H1 (cell line): ENCODE measurements at regions not wholly inside any gene's neighbourhood (a gene's known extent, or its start where the extent isn't known, plus 50 kb on each side); places are given as distances from the start of the nearest gene placed in this dataset.

Experiments
- CTCF ChIA-PET: fragments of 300-600 bp; sonication (Branson Sonifier 250); formaldehyde crosslinking; loops from one replicate; lab custom pipeline; 2021; ENCODE audit not compliant: partially characterized antibody; lab: Charles Lee
- POLR2A ChIA-PET: fragments of 300-600 bp; sonication (Branson Sonifier 250); formaldehyde crosslinking; loops from one replicate; lab custom pipeline; 2021; ENCODE audit warnings: inconsistent platforms; ENCODE audit not compliant: partially characterized antibody; lab: Charles Lee
- DNase-seq, 2 experiments: peaks; one replicate each; pipeline versions ENCODE4 v3.0.0 to v3.0.0-alpha.2; 2010 to 2022; ENCODE audit warnings: low spot score in 2 of 2, low read depth in 1 of 2, mixed read lengths in 1 of 2
- FAIRE-seq: peaks from 2 replicates; lab custom pipeline; 2011; peaks lifted over from hg19 to GRCh38; lab: Jason Lieb, UNC
- H2AFZ ChIP-seq: 2 replicates; pipeline ENCODE4 v1.8.1; 2012; ENCODE audit warnings: low read length, inconsistent platforms
- H2AK5ac ChIP-seq: 2 replicates; pipeline ENCODE4 v1.6.1; 2013; ENCODE audit warnings: low read depth, low read length
- H2BK120ac ChIP-seq: replicated peaks from 2 replicates; pipeline ENCODE3; 2013; ENCODE audit warnings: low read depth, low read length, inconsistent platforms
- H2BK12ac ChIP-seq: 2 replicates; pipeline ENCODE4 v1.6.1; 2013; ENCODE audit warnings: low read depth, low read length
- H2BK15ac ChIP-seq: 2 replicates; pipeline ENCODE4 v1.6.1; 2013; ENCODE audit warnings: low read length
- H2BK20ac ChIP-seq: 2 replicates; pipeline ENCODE4 v1.6.1; 2013; ENCODE audit warnings: low read length
- H2BK5ac ChIP-seq: 2 replicates; pipeline ENCODE4 v1.6.1; 2013; ENCODE audit warnings: low read depth, low read length
- H3K14ac ChIP-seq: 2 replicates; pipeline ENCODE4 v1.6.1; 2013; ENCODE audit warnings: inconsistent platforms; ENCODE audit not compliant: insufficient read length
- H3K18ac ChIP-seq: 2 replicates; pipeline ENCODE4 v1.6.1; 2013; ENCODE audit warnings: low read length; ENCODE audit errors: extremely low read depth
- H3K23ac ChIP-seq: 2 replicates; pipeline ENCODE4 v1.6.1; 2013; ENCODE audit warnings: inconsistent platforms; ENCODE audit not compliant: insufficient read length
- H3K23me2 ChIP-seq: 2 replicates; pipeline ENCODE4 v1.6.1; 2013; ENCODE audit warnings: low read depth, low read length
- H3K27ac ChIP-seq: 2 replicates; pipeline ENCODE4 v1.6.1; 2011; ENCODE audit warnings: low read depth, low read length, inconsistent platforms
- H3K27me3 ChIP-seq, 4 experiments: replicated peaks in 1 of 4; 1 replicate in 1 of 4; 2 replicates in 3 of 4; pipeline versions ENCODE4 v1.6.1 to v1.8.1; 2011 to 2013; ENCODE audit warnings: low read length in 3 of 4, mild to moderate bottlenecking in 3 of 4, inconsistent platforms in 2 of 4, mixed read lengths in 2 of 4, moderate library complexity in 1 of 4; ENCODE audit not compliant: control insufficient read depth in 3 of 4, insufficient read depth in 3 of 4; ENCODE audit errors: extremely low read depth in 1 of 4
- H3K36me3 ChIP-seq, 4 experiments: 2 replicates each; pipeline versions ENCODE4 v1.6.1 to v1.8.1; 2011 to 2013; ENCODE audit warnings: mild to moderate bottlenecking in 4 of 4, low read length in 3 of 4, moderate library complexity in 2 of 4, control low read depth in 1 of 4, inconsistent platforms in 1 of 4; ENCODE audit not compliant: insufficient read depth in 4 of 4, control insufficient read depth in 2 of 4
- H3K4ac ChIP-seq: replicated peaks from 2 replicates; pipeline ENCODE3; 2013; ENCODE audit warnings: low read length, low read depth, mixed read lengths, inconsistent platforms; ENCODE audit not compliant: insufficient read length
- H3K4me1 ChIP-seq, 4 experiments: replicated peaks in 1 of 4; 1 replicate in 1 of 4; 2 replicates in 3 of 4; pipeline versions ENCODE4 v1.6.1 to v1.8.1; 2011 to 2013; ENCODE audit warnings: low read length in 3 of 4, inconsistent platforms in 2 of 4, mixed read lengths in 1 of 4; ENCODE audit not compliant: insufficient read depth in 4 of 4, control insufficient read depth in 3 of 4
- H3K4me2 ChIP-seq, 2 experiments: 2 replicates each; pipeline versions ENCODE4 v1.6.1 to v1.8.1; 2011 to 2013; ENCODE audit warnings: low read depth in 2 of 2, low read length in 2 of 2, control low read depth in 1 of 2, inconsistent platforms in 1 of 2, mild to moderate bottlenecking in 1 of 2; ENCODE audit not compliant: insufficient read depth in 1 of 2
- H3K4me3 ChIP-seq, 4 experiments: fragments of 200-600, 300-600 bp in 1 of 4; sonication (generic), shearing (Covaris generic), sonication (Bioruptor Twin) in 1 of 4; 2 replicates each; pipeline versions ENCODE4 v1.5.1 to v1.8.1; 2011 to 2016; ENCODE audit warnings: low read length in 4 of 4, low read depth in 3 of 4, control low read depth in 2 of 4, inconsistent platforms in 2 of 4, mild to moderate bottlenecking in 2 of 4, mixed read lengths in 1 of 4, moderate library complexity in 1 of 4; ENCODE audit not compliant: insufficient read depth in 2 of 4; ENCODE audit errors: extremely low read depth in 1 of 4
- H3K56ac ChIP-seq: replicated peaks from 2 replicates; pipeline ENCODE3; 2013; ENCODE audit warnings: low read depth, mild to moderate bottlenecking, mixed read lengths, low read length, inconsistent platforms; ENCODE audit not compliant: insufficient read length
- H3K79me1 ChIP-seq: 2 replicates; pipeline ENCODE4 v1.6.1; 2013; ENCODE audit warnings: low read depth, low read length, control low read depth
- H3K79me2 ChIP-seq, 2 experiments: 2 replicates each; pipeline versions ENCODE4 v1.6.1 to v1.8.1; 2012 to 2013; ENCODE audit warnings: low read length in 2 of 2, mild to moderate bottlenecking in 2 of 2, inconsistent platforms in 1 of 2; ENCODE audit not compliant: insufficient read depth in 2 of 2, control insufficient read depth in 1 of 2
- H3K9ac ChIP-seq, 4 experiments: replicated peaks in 1 of 4; 1 replicate in 1 of 4; 2 replicates in 3 of 4; pipeline versions ENCODE4 v1.6.1 to v1.8.1; 2011 to 2013; ENCODE audit warnings: low read depth in 3 of 4, low read length in 3 of 4, control low read depth in 2 of 4, mild to moderate bottlenecking in 2 of 4, moderate library complexity in 2 of 4, inconsistent platforms in 1 of 4; ENCODE audit errors: extremely low read depth in 1 of 4
- H3K9me3 ChIP-seq, 2 experiments: 2 replicates each; pipeline versions ENCODE4 v1.6.1 to v1.8.1; 2012 to 2013; ENCODE audit warnings: mild to moderate bottlenecking in 2 of 2, moderate library complexity in 2 of 2, control low read depth in 1 of 2, inconsistent platforms in 1 of 2, low read depth in 1 of 2, low read length in 1 of 2, mixed read lengths in 1 of 2; ENCODE audit not compliant: insufficient read depth in 2 of 2
- H4K20me1 ChIP-seq, 2 experiments: replicated peaks in 1 of 2; 2 replicates each; pipeline versions ENCODE3 to v1.8.1; 2011 to 2013; ENCODE audit warnings: inconsistent platforms in 2 of 2, low read length in 2 of 2, mild to moderate bottlenecking in 1 of 2; ENCODE audit not compliant: insufficient read depth in 2 of 2, control insufficient read depth in 1 of 2
- H4K5ac ChIP-seq: 2 replicates; pipeline ENCODE4 v1.6.1; 2013; ENCODE audit warnings: low read length, low read depth, mixed read lengths, inconsistent platforms; ENCODE audit not compliant: insufficient read length
- H4K8ac ChIP-seq: 2 replicates; pipeline ENCODE4 v1.8.0; 2013; ENCODE audit warnings: mild to moderate bottlenecking, moderate library complexity, low read length, inconsistent platforms; ENCODE audit not compliant: insufficient read depth; ENCODE audit errors: extremely low read depth
- H4K91ac ChIP-seq: replicated peaks from 2 replicates; pipeline ENCODE3; 2013; ENCODE audit warnings: low read length, mixed read lengths, inconsistent platforms; ENCODE audit not compliant: insufficient read length
- ASH2L ChIP-seq: fragments of 200-600, 300-600 bp; sonication (generic); IDR thresholded peaks from one replicate; pipeline ENCODE4 v1.7.1; 2017; ENCODE audit warnings: low read length
- GTF2F1 ChIP-seq: IDR thresholded peaks from 2 replicates; pipeline ENCODE4 v1.6.1; 2012; ENCODE audit warnings: low read depth, low read length, improper control_type of control experiment, borderline replicate concordance
- WGBS, 2 experiments: shearing (Covaris generic) in 1 of 2; methylation state at CpG; one replicate each; pipeline versions ENCODE4 v1.1.6 to v1.1.7; 2013 to 2015; ENCODE audit warnings: low lambda C conversion rate in 2 of 2, mixed read lengths in 2 of 2, inconsistent platforms in 1 of 2, low coverage in 1 of 2, missing lambda C conversion rate in 1 of 2; ENCODE audit not compliant: insufficient replicate concordance in 2 of 2, insufficient coverage in 1 of 2, insufficient read length in 1 of 2; ENCODE audit errors: extremely low coverage in 1 of 2, missing lambda C conversion rate in 1 of 2; 5-methylcytosine and 5-hydroxymethylcytosine counted together

- H3K4me1 ChIP-seq = peaks cover 2 to 12% (median 11%) of the 10 kb centered on the region in 4 experiments; a peak in 6 of 7 replicates
- no peaks in the 10 kb centered on the region for H3K79me2 ChIP-seq
- H2BK12ac ChIP-seq = no peak overlapping the region
- H3K23ac ChIP-seq = no peak overlapping the region
- H3K14ac ChIP-seq = no peak overlapping the region
- H2AK5ac ChIP-seq = no peak overlapping the region
- 0 out of 7 replicates have a peak, but pooled peaks cover 0 to 1% (median 0%) of the 10 kb centered on the region in 4 experiments for H3K27me3 ChIP-seq
- H3K4me3 ChIP-seq = no peak overlapping the region
- no peaks in the 10 kb centered on the region for H3K36me3 ChIP-seq
- no peak overlapping the region for H3K56ac ChIP-seq
- ChIA-PET CTCF (interaction anchor here (0.9 to 2.1 kb wide), 4 partner anchors 12 to 51 kb away, joined by 3 to 6 read pairs (median 3); no protein-coding TSS in a partner anchor), POLR2A (no interaction called here)
- H2AFZ ChIP-seq = no peak overlapping the region
- H2BK120ac ChIP-seq = no peak overlapping the region
- H3K4me2 ChIP-seq = no peak overlapping the region
- no peak overlapping the region for H4K5ac ChIP-seq
- no peak overlapping the region for H2BK20ac ChIP-seq
- 82% methylated on average over 15 of the region's 15 CpGs; no CpG with 5 or more reads in 1 of the 2 experiments for WGBS, 2 experiments
- H4K20me1 ChIP-seq = no peaks in the 10 kb centered on the region
- H3K79me1 ChIP-seq = no peaks in the 10 kb centered on the region
- H3K27ac ChIP-seq = no peak overlapping the region
- no peak overlapping the region for H2BK15ac ChIP-seq
- no peaks in the 10 kb centered on the region for H3K23me2 ChIP-seq
- H4K91ac ChIP-seq = no peak overlapping the region
- no peak overlapping the region; the same call in 1 of the 2 replicates for H3K18ac ChIP-seq
- DNase-seq (no peak), FAIRE-seq (no peak)
- no peak overlapping the region for H3K9ac ChIP-seq
- no peak overlapping the region; the same call in 1 of the 2 replicates for H4K8ac ChIP-seq
- H3K4ac ChIP-seq = no peak overlapping the region
- TF ChIP-seq ASH2L = no peak
- no peak for TF ChIP-seq GTF2F1
- no peaks in the 10 kb centered on the region for H3K9me3 ChIP-seq
- H2BK5ac ChIP-seq = no peak overlapping the region
Observed at GRCh38 chr11:45053736-45054446, 92.5 kb upstream of the PRDM11 start.
